NCI-H2196 treated with DMSO at 0.1 percent for 48 hours (cell line): ENCODE measurements at regions not wholly inside any gene's neighbourhood (a gene's known extent, or its start where the extent isn't known, plus 50 kb on each side); places are given as distances from the start of the nearest gene placed in this dataset.

Experiments used
- DNase-seq: peaks from one replicate; lab custom pipeline; 2025; ENCODE audit not compliant: unreplicated experiment; lab: John Stamatoyannopoulos, UW

DNA sequence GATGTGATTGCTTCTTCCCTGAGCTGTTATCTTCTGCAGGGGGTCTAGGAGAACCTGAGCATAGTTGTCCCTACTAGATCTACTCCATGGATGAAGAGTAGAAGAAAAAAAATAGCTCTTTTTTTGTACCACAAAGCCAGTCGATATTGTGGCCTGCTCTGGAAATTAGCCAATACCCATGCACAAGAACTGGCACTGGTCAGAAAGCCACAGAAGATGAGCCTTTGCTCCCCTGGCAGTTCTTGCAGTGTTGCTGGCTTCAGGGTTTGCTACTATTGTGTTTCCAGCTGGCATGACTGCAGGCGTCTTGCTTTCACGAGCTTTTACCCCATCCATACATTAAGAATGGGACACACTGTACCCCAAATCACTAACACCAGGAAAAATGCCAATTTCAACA, 547.7 kb upstream of the KLF12 start:
- DNase-seq: no peak

- DNase-seq: no peak
Measured at GRCh38 chr13:74678308-74678965, 544.2 kb upstream of the KLF12 start.

DNA sequence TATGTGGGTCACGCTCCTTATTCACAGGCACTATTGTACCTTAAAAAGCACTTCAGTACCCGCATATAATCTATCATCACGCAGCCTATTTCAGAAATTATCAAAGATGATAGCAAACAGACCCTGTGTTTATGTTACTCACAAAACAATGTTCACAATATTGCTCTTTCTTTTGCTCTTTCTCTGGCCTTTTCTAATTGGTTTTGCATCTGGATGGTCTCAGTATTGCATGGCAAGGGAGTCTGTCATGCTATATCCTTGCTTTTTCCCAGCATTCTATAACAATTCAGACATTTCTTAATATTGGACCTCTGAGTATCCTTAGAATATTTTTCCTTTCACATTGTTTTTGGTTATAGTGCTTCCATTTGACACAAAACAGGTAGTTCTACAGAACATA, 541.8 kb upstream of the KLF12 start:
- no peak for DNase-seq

GRCh38 chr13:74675182-74675581, 541.0 kb upstream of the KLF12 start:
- no peak for DNase-seq

GRCh38 chr13:74674720-74675119, 540.5 kb upstream of the KLF12 start:
- DNase-seq: no peak

DNA sequence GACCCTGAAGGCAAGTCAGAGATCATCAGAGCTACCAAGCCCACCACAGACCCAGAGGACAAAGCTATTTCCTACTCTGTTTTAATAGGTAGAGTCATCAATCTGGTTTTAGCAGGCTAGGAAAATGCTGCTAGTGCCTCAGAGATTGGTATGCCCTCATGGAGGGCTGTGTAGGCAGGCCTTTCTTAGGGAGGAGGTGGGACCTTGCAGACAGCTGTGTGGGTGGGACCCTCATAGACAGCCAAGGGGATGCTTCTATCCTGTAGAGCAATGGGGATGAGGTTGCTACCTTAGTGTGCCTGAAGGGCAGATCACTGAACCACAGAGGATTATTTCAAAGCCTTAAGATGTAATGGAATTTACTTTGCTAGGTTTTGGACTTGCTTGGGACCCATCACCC, 534.9 kb upstream of the KLF12 start:
- no peak for DNase-seq

GRCh38 chr13:74667656-74668203, 533.5 kb upstream of the KLF12 start:
- no peak for DNase-seq

- no peak for DNase-seq
Measured at GRCh38 chr13:74662905-74663304, 528.7 kb upstream of the KLF12 start.

DNA sequence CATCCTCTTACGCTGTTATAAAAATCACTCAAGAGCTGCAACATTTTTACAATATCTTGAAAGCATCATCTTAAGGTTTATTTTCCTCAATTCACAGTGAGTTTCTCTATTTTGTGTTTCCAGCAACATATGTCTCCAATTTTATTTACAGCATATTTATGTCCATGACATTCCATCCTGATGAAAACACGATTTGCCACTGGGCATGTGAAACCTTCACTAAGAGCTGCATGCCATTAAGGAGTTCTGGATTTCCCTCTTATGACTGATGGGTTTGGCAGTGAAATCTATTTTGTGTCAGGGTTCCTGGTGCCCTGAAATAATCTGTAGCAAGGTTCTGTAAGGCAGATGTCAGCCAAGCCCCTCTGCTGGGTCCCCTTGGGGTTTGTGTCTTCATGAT, 527.6 kb upstream of the KLF12 start:
- DNase-seq: no peak

DNA sequence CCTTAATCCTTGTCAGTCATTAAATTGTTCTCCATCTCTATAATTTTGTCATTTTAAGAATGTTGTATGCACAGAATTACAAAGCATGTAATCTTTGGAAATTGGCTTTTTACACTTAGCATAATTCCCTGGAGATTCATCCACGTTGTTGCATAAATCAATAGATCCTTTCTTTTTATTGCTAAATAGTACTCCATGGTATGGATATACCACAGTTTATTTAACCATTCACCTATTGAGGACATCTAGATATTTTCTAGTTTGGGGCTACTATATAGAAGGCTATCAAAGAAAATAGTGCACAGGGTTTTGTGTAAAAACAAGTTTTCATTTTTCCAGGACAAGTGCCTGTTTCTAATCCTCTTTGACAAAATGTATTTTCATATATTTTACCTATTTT, 523.6 kb upstream of the KLF12 start:
- DNase-seq: no peak

DNA sequence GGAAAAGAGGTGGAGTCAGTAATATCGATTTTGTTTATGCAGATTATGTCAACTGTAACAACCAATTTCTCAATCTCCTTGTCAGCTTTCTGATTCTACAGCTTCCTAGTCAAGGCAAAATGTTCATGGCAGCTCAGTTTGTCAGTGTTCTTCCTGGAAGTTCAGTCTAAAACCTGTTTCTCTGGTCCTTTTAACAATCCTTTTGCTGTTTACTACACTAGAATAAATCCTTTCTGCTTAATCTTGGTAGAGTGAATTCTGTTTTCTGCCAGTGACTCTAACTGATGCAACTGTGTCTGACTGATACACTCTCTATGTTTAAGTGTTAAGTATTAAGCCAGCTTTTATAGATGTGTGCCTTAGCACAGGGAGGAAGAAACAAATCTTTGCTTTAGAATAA, 516.9 kb upstream of the KLF12 start:
- DNase-seq: no peak

DNA sequence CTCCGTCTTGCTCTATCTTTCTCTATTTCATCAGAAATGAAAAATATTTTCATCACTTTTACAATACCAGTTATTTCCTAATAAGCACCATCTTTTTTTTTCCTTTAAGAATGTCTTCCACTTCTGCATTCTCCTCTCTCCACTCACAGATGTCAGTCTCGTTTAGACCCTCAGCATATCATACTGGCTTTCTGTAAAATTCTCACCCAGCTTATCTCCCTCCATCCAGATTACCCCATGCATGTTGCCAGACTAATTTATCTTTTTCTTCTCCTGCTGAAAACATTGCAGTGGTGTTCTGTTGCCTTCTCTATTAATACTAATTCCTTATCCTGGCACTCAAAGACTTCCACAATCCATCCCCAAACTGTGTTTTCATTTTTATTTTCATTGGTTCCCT, 513.8 kb upstream of the KLF12 start:
- no peak for DNase-seq

DNA sequence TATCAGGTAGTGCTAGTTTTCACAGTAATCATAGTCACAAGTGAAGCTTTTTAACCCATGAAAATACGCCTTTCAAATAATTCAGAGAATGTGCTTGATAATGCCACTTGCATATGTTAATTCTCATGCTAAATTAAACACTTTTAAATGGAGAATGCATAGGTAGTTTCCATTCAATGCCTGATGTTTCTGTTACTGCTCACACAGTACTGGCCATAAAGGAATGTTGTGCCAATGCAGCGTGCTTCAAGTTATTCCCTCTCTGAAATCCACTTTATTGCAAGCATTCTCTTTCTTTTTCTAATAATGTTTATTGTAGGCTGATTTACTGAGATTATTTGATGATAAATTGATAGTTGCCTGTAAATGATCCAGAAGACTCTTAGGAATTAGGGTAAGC, 513.0 kb upstream of the KLF12 start:
- DNase-seq: no peak

DNA sequence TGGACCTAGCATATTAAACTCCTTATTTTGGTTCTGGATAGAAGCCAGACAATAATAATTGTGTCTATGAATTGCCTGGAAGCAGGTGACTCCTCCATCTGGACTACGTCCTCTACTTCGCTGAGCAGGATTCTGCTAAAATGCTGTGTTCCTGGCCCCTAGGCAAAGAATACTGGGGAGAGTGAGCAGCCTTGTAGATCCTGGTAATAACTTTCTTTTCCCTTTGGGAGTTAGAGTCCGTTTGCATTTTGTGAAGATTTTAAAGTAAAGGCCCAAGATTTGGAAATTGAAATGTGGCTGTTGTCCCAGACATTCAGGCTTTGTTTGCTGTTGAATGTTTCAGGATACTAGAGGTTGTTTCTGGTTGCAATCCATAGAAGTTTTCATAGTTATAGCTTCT, 511.9 kb upstream of the KLF12 start:
- DNase-seq: no peak

DNA sequence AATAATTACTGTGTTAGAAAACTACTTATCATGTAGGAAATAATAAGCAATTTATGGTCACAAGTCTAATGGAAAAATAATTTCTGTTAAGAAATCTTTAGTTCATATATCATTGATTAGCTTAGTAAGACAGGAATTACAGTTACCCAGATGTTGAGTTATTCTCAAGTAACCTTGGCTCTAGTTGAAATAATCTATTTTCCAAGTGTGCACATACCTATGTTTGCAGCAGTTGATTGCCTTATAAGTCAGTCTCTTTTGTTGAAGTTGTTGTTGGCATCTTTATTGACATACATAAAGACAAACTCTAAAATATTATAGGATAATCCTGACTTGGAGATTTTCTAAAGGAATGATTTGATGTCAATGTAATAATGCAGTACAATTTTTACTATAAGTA, 511.4 kb upstream of the KLF12 start:
- DNase-seq: no peak

GRCh38 chr13:74644229-74644628, 510.0 kb upstream of the KLF12 start:
- no peak for DNase-seq

DNA sequence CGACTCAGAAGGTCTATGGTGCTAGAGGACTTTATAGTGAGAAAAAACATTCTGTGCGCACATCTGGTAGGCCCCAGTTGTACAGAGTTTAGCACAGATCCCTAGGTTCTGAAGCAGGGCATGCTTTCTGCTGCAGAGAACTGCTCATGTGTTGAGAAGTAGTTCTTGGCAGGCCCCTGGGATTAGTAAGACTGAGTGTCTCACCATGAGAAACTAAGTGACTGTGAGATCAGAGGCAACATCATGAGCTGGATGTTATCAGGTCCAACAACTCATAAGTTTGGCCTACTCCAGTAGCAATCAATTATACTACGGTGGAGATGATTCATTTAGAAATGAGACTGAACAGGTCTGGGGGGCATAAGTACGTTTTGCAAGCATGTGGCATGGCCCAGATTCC, 507.4 kb upstream of the KLF12 start:
- DNase-seq: no peak

GRCh38 chr13:74633734-74634133, 499.5 kb upstream of the KLF12 start:
- no peak for DNase-seq

DNA sequence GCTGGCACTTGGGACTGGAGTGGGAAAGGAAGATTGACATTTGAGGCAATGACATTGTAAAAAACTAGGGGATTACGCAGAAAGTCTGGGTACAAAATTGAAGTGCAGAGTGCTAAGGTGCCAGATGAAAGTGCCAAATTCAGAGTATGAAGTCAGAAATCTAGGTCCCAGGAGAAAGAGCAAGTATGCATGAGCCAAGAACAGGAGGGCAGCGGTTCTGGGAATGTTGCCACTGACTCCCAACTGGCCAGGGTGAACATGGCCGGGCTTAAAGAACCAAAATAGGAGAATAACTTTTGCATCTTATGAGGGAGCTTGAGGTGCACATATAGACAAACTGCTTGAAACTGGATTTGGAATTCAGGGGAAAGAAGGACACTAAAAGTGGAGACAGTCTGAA, 495.8 kb upstream of the KLF12 start:
- DNase-seq: no peak

GRCh38 chr13:74625541-74625940, 491.3 kb upstream of the KLF12 start:
- DNase-seq: no peak

DNA sequence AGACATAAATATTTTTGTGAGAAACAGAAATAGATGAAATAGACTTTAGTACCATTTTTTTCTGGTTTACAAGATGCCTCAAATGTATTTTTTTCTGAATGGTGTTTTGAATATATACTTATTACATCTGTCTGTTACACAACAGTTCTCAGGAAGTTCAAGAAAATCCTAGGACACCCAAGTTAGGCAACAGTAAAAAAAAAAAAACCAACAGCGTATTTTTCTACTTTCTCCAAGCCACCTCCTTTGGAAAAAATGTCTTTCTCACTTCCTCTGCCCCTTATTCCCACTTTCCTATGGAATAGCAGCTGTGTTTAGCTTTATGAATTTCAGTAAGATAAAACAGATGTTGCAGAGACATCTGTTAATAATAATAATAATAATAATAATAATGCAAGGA, 489.6 kb upstream of the KLF12 start:
- DNase-seq: no peak

DNA sequence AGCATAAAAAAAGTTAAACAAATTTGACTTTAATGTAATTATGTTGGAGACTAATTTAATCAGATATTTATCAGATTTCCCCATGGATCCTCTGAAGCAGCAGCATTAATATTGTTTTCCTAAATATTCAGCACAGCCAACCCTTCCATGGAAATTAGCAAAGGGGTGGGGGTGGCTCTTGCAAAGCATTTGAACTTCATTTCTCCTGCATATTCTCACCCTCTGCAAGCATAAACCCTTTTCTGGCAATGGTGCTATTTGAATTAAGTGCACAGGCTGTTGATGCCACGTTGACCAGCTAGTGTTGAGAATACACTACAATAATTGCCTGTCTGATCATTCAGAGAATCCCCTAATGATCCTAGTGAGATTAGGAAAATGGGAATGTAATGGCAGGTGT, 488.1 kb upstream of the KLF12 start:
- no peak for DNase-seq

- DNase-seq: no peak
Measured at GRCh38 chr13:74620711-74621110, 486.5 kb upstream of the KLF12 start.
